ENCODE measurements at regions not wholly inside any gene's neighbourhood (a gene's known extent, or its start where the extent isn't known, plus 50 kb on each side); places are given as distances from the start of the nearest gene placed in this dataset.

GRCh38 chr2:192381082-192381481 lies 186.3 kb upstream of the TMEFF2 start:
- TF ChIP-seq CTCF (IDR thresholded peaks at IDR 0.05), result no peak
- no peak for TF ChIP-seq POLR2A (IDR thresholded peaks at IDR 0.05)

Data from breast epithelium (tissue), 3 donors.